ENCODE measurements at regions not wholly inside any gene's neighbourhood (a gene's known extent, or its start where the extent isn't known, plus 50 kb on each side); places are given as distances from the start of the nearest gene placed in this dataset.

DNA sequence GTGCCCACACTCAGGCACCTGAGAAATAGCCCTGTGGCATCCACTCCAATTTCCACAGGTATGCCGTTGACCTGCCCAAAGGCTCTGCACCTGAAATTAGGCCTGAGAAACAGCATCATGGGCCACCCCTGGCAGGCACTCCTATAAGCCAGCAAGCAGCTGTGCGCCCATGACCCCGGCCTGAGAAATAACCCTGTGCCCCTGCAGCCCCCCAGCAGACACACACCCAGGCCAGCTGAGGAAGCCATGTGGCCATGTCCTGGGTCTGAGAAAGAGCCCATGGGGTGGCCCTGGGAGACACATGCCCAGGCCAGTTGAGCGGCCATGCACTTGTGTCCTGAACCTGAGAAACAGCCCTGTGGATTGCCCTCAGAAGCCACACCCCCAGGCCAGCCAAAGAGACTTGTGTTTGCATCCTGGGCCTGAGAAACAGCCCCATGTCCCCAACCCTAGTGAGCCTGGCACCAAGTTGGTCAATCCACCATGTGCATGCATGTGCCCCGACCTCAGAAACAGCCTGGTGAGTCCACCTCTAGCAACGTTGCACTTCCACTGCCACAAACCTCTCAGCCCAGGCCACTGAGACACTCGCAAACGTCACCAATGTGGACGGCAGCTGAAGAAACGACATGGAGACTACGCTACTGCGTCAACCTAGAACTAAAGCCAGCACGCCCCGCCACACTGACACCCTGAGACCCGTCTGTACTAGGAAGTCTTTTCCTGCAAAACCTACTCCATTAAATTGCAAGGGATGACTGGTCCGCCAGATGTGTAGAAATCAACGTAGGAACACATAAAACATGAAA, 411.9 kb downstream of the TMEM121 start:
- no peak overlapping the region for H3K27ac ChIP-seq (ENCODE audit: insufficient read depth, low read length)
- H4K20me1 ChIP-seq (ENCODE audit: control insufficient read depth, extremely low read depth, insufficient read depth, low read length), result no peaks in the 10 kb centered on the region
- no peaks in the 10 kb centered on the region for H3K36me3 ChIP-seq (ENCODE audit: control insufficient read depth, insufficient read depth, low read length)
- H3K4me3 ChIP-seq (replicated peaks in 1 of 4; ENCODE audit: control extremely low read depth in 1 of 4, insufficient read depth in 1 of 4, low read depth in 3 of 4, low read length in 4 of 4), result no peak overlapping the region
- no peaks in the 10 kb centered on the region for H3K9me3 ChIP-seq (ENCODE audit: control insufficient read depth, insufficient read depth, low read depth, low read length)
- no peaks in the 10 kb centered on the region for H3K79me2 ChIP-seq (ENCODE audit: control insufficient read depth, insufficient read depth, low read length)
- no peaks in the 10 kb centered on the region for H3K27me3 ChIP-seq (ENCODE audit: control insufficient read depth, insufficient read depth, low read length)
- no peak overlapping the region for H2AFZ ChIP-seq (ENCODE audit: low read length)
- no peak for DNase-seq (ENCODE audit: low read depth in 2 of 2)
- no peaks in the 10 kb centered on the region for H3K4me1 ChIP-seq (ENCODE audit: control insufficient read depth, extremely low read depth, insufficient read depth, low read length)
- no peak overlapping the region for H3K4me2 ChIP-seq (ENCODE audit: extremely low read depth, insufficient read depth, low read length)
- H3K9ac ChIP-seq (ENCODE audit: insufficient read depth, low read length), result no peak overlapping the region
- TF ChIP-seq, protein P1, sequence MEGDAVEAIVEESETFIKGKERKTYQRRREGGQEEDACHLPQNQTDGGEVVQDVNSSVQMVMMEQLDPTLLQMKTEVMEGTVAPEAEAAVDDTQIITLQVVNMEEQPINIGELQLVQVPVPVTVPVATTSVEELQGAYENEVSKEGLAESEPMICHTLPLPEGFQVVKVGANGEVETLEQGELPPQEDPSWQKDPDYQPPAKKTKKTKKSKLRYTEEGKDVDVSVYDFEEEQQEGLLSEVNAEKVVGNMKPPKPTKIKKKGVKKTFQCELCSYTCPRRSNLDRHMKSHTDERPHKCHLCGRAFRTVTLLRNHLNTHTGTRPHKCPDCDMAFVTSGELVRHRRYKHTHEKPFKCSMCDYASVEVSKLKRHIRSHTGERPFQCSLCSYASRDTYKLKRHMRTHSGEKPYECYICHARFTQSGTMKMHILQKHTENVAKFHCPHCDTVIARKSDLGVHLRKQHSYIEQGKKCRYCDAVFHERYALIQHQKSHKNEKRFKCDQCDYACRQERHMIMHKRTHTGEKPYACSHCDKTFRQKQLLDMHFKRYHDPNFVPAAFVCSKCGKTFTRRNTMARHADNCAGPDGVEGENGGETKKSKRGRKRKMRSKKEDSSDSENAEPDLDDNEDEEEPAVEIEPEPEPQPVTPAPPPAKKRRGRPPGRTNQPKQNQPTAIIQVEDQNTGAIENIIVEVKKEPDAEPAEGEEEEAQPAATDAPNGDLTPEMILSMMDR (conservative IDR thresholded peaks at IDR 0.05 in 1 of 2, IDR thresholded peaks at IDR 0.05 in 1 of 2; ENCODE audit: low read depth in 1 of 2, low read length in 2 of 2), result no peak
- TF ChIP-seq EZH2 (IDR thresholded peaks at IDR 0.05; ENCODE audit: low read length, missing control alignments), result no peak

DNA sequence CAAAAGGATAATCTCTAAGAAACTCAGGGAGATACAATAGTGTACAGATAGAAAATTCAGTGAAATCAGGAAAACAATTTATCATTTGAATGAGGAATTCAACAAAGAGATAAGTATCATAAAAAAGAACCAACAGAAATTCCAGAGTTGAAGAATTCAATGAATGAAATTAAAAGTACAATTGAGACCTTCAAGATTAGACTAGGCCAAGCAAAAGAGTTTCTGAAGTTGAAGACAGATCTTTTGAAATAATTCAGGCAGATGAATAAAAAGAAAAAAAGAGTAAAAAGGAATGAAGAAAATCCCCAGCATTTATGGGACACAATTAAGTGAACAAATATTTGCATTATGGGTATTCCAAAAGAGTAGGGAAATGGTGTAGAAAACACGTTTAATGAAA, 412.6 kb downstream of the TMEM121 start:
- Histone ChIP-seq H3K36me3 (ENCODE audit: control insufficient read depth, insufficient read depth, low read length) (no peaks in the 10 kb centered on the region), H3K4me2 (ENCODE audit: extremely low read depth, insufficient read depth, low read length) (no peak overlapping the region), H3K27ac (ENCODE audit: insufficient read depth, low read length) (no peak overlapping the region), H2AFZ (ENCODE audit: low read length) (no peak overlapping the region), H3K4me1 (ENCODE audit: control insufficient read depth, extremely low read depth, insufficient read depth, low read length) (no peaks in the 10 kb centered on the region), H3K4me3 (replicated peaks in 1 of 4; ENCODE audit: control extremely low read depth in 1 of 4, insufficient read depth in 1 of 4, low read depth in 3 of 4, low read length in 4 of 4) (no peak overlapping the region), H4K20me1 (ENCODE audit: control insufficient read depth, extremely low read depth, insufficient read depth, low read length) (no peaks in the 10 kb centered on the region), H3K9me3 (ENCODE audit: control insufficient read depth, insufficient read depth, low read depth, low read length) (no peaks in the 10 kb centered on the region), H3K27me3 (ENCODE audit: control insufficient read depth, insufficient read depth, low read length) (no peaks in the 10 kb centered on the region), H3K79me2 (ENCODE audit: control insufficient read depth, insufficient read depth, low read length) (no peaks in the 10 kb centered on the region), H3K9ac (ENCODE audit: insufficient read depth, low read length) (no peak overlapping the region)
- TF ChIP-seq EZH2 (IDR thresholded peaks at IDR 0.05; ENCODE audit: low read length, missing control alignments), result no peak
- TF ChIP-seq, protein P1 (conservative IDR thresholded peaks at IDR 0.05 in 1 of 2, IDR thresholded peaks at IDR 0.05 in 1 of 2; ENCODE audit: low read depth in 1 of 2, low read length in 2 of 2), result no peak
- DNase-seq (ENCODE audit: low read depth in 2 of 2), result no peak

DNA sequence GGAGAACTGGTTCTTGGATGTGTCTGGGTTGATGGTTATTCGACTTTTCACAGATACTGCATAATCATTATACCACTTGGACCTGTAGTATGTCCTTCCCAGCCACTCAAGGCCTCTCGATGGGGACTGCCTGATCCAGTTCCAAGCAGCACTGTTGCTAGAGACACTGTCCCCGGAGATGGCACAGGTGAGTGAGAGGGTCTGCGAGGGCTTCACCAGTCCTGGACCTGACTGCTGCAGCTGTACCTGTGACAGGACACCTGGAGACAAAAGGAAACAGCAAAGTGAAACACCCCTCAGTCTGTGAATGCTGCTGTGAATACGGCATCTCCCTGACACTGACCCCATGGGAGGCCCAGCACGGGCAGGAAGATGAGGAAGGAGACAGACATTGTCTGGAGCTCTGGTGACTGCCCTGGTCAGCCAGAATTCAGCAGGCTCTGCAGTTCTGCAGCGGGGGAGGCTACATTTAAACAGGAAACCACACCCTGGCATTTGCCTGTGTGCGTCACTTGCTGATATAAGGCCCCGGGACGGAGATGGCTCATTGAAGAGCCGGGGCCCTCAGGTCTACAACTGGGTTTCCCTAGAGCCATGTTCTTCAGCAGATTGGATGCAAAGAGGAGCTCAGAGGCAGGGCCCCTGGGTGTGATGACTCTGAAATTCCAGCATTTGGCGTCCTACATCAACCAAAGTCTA, 413.6 kb downstream of the TMEM121 start:
- DNase-seq (ENCODE audit: low read depth in 2 of 2), result no peak

More for the DNA sequence above, 413.6 kb downstream of the TMEM121 start:
- H3K27me3 ChIP-seq (ENCODE audit: control insufficient read depth, insufficient read depth, low read length), result no peaks in the 10 kb centered on the region
- no peaks in the 10 kb centered on the region for H4K20me1 ChIP-seq (ENCODE audit: control insufficient read depth, extremely low read depth, insufficient read depth, low read length)
- no peak overlapping the region for H3K4me3 ChIP-seq (replicated peaks in 1 of 4; ENCODE audit: control extremely low read depth in 1 of 4, insufficient read depth in 1 of 4, low read depth in 3 of 4, low read length in 4 of 4)
- no peaks in the 10 kb centered on the region for H3K4me1 ChIP-seq (ENCODE audit: control insufficient read depth, extremely low read depth, insufficient read depth, low read length)
- no peaks in the 10 kb centered on the region for H3K9me3 ChIP-seq (ENCODE audit: control insufficient read depth, insufficient read depth, low read depth, low read length)
- H3K79me2 ChIP-seq (ENCODE audit: control insufficient read depth, insufficient read depth, low read length), result no peaks in the 10 kb centered on the region
- H2AFZ ChIP-seq (ENCODE audit: low read length), result no peak overlapping the region
- no peak for TF ChIP-seq EZH2 (IDR thresholded peaks at IDR 0.05; ENCODE audit: low read length, missing control alignments)
- TF ChIP-seq, protein P1 (conservative IDR thresholded peaks at IDR 0.05 in 1 of 2, IDR thresholded peaks at IDR 0.05 in 1 of 2; ENCODE audit: low read depth in 1 of 2, low read length in 2 of 2), result no peak
- H3K9ac ChIP-seq (ENCODE audit: insufficient read depth, low read length), result no peak overlapping the region
- no peak overlapping the region for H3K27ac ChIP-seq (ENCODE audit: insufficient read depth, low read length)
- H3K4me2 ChIP-seq (ENCODE audit: extremely low read depth, insufficient read depth, low read length), result no peak overlapping the region
- H3K36me3 ChIP-seq (ENCODE audit: control insufficient read depth, insufficient read depth, low read length), result no peaks in the 10 kb centered on the region
